ENCODE measurements at regions not wholly inside any gene's neighbourhood (a gene's known extent, or its start where the extent isn't known, plus 50 kb on each side); places are given as distances from the start of the nearest gene placed in this dataset.

DNA sequence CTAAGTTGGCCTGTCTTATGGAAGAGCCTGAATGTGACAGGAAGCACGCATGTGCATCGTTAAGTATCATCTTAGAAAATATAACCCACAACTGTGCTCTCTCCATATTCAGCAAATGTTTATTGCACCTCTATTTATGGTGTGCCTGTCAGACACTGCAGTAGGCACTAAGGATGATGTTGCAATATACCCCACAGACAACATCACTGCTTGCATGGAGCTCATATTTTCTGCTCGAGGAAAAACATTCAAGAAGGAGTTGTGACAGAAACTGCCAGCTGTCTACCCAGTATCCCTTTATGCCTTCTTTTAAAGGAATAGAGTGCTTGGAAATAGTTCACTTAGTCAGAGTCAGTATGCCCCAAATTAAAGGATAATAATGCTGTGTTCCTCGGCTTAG, 132.3 kb upstream of the RBFOX1 start:
- ChIA-PET CTCF (no interaction called here), POLR2A (no interaction called here)
- DNase-seq (ENCODE audit: extremely low spot score), result no peak

DNA sequence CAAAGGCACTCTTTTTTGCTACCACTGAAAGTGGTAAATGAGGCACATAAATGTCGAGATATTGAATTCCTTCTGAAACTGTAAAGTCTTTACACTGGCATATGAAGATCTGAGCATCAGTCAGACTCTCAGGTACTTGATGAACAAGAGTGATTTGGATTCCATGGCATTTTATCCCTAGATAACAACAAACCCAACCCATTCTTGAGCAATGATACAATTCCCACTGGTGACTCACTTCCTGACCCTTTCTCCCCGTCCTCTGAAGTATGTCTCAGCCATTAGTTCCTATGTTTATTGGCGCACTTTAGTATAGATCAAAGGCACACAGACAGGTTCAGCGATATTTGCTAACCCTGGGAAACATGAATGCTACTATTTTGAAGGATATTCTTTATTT, 147.0 kb upstream of the RBFOX1 start:
- TF ChIP-seq CTCF (IDR thresholded peaks at IDR 0.05; ENCODE audit: control extremely low read depth, extremely low read depth, low read depth, missing control alignments), result no peak
- CTCF ChIA-PET, result no interaction called here
- POLR2A ChIA-PET, result no interaction called here
- no peak for DNase-seq (ENCODE audit: extremely low spot score)

More for the DNA sequence above, 132.3 kb upstream of the RBFOX1 start:
- no peak for TF ChIP-seq CTCF (IDR thresholded peaks at IDR 0.05; ENCODE audit: control extremely low read depth, extremely low read depth, low read depth, missing control alignments)

- ChIA-PET POLR2A (no interaction called here), CTCF (no interaction called here)
- no peak for DNase-seq (ENCODE audit: extremely low spot score)
- no peak for TF ChIP-seq CTCF (IDR thresholded peaks at IDR 0.05; ENCODE audit: control extremely low read depth, extremely low read depth, low read depth, missing control alignments)
Measured at GRCh38 chr16:7185165-7185564, 147.5 kb upstream of the RBFOX1 start.

DNA sequence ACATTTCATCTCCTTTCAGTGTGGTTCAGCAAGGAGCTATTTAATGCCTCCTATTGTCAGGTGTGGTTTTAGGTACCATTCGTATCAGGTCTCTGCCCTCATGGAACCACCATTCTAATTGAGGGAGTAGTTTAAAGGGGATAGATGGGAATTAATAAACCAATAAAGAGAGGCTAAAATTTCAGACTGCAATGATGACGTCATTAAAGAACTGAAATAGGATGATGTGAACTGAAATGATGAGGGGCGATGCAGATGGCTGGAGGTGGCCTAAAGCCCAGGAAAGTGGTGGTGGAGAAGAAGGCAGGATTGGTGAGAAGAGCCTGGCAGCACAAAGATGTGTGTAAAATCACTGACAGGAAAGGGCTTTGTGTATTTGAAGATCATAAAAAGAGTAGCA, 148.9 kb upstream of the RBFOX1 start:
- DNase-seq (ENCODE audit: extremely low spot score), result no peak
- ChIA-PET POLR2A (no interaction called here), CTCF (no interaction called here)
- no peak for TF ChIP-seq CTCF (IDR thresholded peaks at IDR 0.05; ENCODE audit: control extremely low read depth, extremely low read depth, low read depth, missing control alignments)

GRCh38 chr16:7182510-7183109, 150.0 kb upstream of the RBFOX1 start:
- TF ChIP-seq CTCF (IDR thresholded peaks at IDR 0.05; ENCODE audit: control extremely low read depth, extremely low read depth, low read depth, missing control alignments), result no peak
- DNase-seq (ENCODE audit: extremely low spot score), result no peak
- POLR2A ChIA-PET, result no interaction called here
- CTCF ChIA-PET, result no interaction called here

- CTCF ChIA-PET, result no interaction called here
- POLR2A ChIA-PET, result no interaction called here
- DNase-seq (ENCODE audit: extremely low spot score), result no peak
- no peak for TF ChIP-seq CTCF (IDR thresholded peaks at IDR 0.05; ENCODE audit: control extremely low read depth, extremely low read depth, low read depth, missing control alignments)
Measured at GRCh38 chr16:7177875-7178274, 154.8 kb upstream of the RBFOX1 start.

- ChIA-PET CTCF (no interaction called here), POLR2A (no interaction called here)
- no peak for DNase-seq (ENCODE audit: extremely low spot score)
- TF ChIP-seq CTCF (IDR thresholded peaks at IDR 0.05; ENCODE audit: control extremely low read depth, extremely low read depth, low read depth, missing control alignments), result no peak
Measured at GRCh38 chr16:7171151-7171550, 161.5 kb upstream of the RBFOX1 start.
